C4-2B (cell line): ENCODE measurements at regions not wholly inside any gene's neighbourhood (a gene's known extent, or its start where the extent isn't known, plus 50 kb on each side); places are given as distances from the start of the nearest gene placed in this dataset.

Experiments used
- ZFX ChIP-seq: fragments of 450-650 bp; IDR thresholded peaks from 2 replicates; pipeline ENCODE4 v1.6.1; 2017
- TF ChIP-seq, protein P1 (sequence below): fragments of 450-650 bp; conservative IDR thresholded peaks from 2 replicates; pipeline ENCODE4 v1.5.1; 2017; ENCODE audit warnings: mild to moderate bottlenecking

DNA sequence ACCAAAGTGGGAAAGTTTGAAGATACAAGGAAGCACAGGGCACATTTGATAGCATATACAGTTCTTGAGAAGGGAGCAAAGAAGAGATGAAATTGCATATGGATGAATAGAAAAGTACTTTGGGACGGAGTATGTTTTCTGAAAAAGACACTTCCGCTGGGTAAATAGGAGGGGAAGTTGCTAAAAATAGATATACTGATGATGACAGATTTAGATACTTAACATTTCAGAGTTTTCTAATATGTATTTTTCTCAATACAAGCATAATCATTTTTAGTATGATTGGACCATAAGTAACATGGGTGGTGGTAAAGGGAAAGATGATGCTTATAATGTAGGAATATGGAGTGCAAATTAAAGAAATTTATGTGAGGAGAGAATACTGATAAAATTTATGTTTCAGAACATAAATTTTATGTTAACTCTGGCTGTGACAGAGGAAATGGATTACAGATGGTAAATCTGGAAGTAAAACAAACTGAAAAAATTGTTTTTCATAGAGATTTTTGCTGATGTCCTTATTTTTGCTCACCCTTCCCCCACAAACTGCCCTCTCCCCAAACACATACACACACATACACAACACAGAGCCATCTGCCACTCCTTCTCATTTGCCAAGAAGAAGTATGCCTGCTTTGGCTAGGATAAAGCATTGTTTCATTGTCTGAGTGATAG lies 583.9 kb upstream of the MIR17HG start:
- TF ChIP-seq, protein P1, sequence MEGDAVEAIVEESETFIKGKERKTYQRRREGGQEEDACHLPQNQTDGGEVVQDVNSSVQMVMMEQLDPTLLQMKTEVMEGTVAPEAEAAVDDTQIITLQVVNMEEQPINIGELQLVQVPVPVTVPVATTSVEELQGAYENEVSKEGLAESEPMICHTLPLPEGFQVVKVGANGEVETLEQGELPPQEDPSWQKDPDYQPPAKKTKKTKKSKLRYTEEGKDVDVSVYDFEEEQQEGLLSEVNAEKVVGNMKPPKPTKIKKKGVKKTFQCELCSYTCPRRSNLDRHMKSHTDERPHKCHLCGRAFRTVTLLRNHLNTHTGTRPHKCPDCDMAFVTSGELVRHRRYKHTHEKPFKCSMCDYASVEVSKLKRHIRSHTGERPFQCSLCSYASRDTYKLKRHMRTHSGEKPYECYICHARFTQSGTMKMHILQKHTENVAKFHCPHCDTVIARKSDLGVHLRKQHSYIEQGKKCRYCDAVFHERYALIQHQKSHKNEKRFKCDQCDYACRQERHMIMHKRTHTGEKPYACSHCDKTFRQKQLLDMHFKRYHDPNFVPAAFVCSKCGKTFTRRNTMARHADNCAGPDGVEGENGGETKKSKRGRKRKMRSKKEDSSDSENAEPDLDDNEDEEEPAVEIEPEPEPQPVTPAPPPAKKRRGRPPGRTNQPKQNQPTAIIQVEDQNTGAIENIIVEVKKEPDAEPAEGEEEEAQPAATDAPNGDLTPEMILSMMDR = no peak
- TF ChIP-seq ZFX = no peak
